Caki2 (cell line): ENCODE measurements at regions not wholly inside any gene's neighbourhood (a gene's known extent, or its start where the extent isn't known, plus 50 kb on each side); places are given as distances from the start of the nearest gene placed in this dataset.
A peak's percentile ranks its signal among the peaks of the same experiment; 100 is the strongest.

Experiments
- DNase-seq: peaks from one replicate; pipeline ENCODE4 v3.0.0-alpha.2; 2015; ENCODE audit warnings: low read depth
- in situ Hi-C: cut with HindIII; loops from 2 replicates; pipeline ENCODE4 v1.10.0; 2016; ENCODE audit warnings: low sequenced_read_pairs, low pct_unique_long_range_greater_than_20kb, mixed read lengths

DNA sequence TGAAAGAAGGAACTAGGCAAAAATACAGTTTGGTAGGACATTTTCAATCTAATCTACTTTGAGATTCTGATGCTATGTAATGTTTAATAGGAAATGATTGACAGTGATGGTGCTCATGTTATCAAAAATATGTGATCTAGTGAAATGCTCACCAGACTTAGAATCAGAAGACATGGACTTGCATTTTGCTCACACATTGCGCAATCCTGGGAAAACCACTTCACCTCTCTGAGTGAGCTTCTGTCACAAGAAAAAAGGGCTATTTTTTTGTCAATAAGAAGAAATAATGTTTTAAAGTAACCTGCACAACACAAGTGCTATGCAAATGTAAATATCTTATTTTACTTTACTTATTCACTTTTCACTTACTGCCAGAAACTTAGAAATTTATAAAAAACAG is 380.9 kb upstream of the HTR2A start:
- in situ Hi-C loops: no loop called here
- DNase-seq: no peak

DNA sequence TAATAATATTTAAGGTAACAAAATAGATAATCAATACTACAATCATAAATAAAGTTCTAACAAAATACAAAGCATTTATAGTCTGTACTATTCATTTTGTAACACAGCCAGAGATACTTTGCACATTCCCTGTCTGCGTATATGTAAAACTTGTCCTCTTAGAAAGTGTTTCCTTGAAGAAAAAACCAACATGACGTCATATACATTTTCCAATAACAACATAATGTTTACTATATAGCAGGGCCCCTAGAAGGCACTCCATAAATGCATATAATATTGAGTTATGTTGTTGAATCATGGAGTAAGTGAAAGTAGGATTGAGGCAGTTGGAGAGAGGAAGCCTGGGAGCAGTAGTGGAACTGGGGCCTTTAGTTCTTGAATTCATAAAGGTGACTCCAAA is 371.4 kb upstream of the HTR2A start:
- DNase-seq: no peak
- in situ Hi-C loops: no loop called here

DNA sequence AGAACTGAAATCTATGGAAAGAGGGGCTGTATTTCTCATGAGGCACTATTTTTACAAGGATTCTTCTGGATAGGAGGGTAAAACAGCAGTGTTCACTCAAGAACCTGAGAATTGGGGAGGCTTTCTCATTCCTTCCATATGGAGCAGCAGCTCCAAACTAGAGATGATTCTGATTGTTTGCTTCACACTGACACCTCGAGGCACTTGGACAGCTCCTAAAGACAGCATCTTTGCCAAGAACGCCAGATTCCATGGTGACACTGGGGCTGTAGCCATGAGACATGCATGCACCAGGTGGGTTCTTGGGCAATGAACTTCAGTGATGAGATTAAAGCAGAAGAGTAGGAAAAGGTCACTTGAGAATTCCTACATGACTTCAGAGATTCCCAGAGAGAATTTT is 361.5 kb upstream of the HTR2A start:
- in situ Hi-C loops: no loop called here
- no peak for DNase-seq

DNA sequence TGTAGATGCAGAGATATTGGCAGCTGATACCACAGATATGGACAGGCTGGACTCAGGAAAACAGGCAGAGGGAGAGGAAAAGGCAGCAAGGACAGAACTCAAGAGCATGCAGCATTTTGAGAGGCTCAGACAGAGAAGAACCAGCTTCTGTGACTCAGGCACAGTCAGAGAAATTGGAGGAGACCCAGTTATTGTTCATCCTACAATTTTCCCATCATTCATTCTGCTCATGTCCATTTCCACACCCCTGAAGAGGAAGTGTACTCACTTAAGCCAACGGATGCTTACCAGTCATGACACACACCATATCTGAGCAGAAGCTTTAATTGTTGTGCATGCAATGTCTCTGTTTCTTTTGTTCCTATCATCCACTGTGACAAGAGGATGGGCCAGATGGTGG is 359.8 kb upstream of the HTR2A start:
- no peak for DNase-seq
- in situ Hi-C loops: no loop called here

DNA sequence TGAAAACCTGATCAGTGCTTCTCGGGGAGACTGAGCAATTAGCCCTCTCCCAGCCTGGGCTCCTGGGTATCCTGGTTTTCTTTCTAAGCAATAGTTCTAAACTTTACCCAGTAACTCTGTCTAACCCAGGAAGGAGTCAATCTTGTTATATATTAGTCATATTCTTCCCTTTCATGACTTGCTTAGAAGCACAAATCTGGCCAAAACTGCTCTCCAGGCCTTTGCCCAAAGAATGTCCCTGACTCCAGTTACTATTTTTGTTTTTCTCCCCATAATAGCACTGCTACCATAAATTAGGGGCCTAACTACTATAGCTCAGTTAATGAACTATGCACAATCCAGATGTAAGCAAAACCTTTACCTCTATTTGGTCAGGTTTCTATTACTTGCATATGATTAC is 355.8 kb upstream of the HTR2A start:
- in situ Hi-C loops: no loop called here
- no peak for DNase-seq

DNA sequence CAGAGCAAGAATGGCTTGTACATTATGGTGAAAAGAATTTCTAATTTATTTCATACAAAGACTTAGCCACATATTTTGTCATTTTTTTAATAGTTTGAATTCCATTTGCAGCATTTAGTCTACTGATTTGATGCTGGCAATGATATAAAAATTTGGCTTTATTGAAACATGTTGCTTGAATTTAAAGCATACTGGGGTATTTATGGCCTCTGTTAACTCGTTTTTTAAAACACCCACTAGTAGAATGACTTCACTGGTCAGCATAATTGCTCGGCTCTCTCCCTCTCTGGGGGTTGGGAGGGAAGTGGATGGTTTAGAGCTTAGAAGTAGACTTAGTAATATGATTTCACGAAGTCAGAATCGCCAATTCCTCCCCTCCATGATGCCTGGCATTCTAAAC is 354.9 kb upstream of the HTR2A start:
- in situ Hi-C loops: no loop called here
- no peak for DNase-seq

DNA sequence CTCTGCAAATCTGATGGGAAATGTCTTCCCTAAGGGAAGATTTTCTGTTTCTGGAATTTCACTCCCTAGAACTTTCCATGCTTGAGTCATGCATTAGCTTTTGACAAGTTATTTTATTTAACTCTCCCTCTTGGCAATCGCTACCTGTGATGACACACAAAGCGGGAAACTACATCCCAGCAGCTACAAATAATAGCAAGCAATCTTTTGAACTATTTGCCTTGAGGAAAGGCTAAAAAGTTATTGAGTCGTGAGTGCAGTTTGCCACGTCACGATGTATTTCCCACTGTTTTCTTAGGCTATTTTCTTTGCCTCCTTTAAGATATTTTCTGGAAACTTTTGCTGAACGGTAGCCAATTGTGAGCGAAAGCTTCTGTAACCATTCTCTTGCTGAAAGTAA is 353.3 kb upstream of the HTR2A start:
- in situ Hi-C loops: no loop called here
- DNase-seq: no peak

DNA sequence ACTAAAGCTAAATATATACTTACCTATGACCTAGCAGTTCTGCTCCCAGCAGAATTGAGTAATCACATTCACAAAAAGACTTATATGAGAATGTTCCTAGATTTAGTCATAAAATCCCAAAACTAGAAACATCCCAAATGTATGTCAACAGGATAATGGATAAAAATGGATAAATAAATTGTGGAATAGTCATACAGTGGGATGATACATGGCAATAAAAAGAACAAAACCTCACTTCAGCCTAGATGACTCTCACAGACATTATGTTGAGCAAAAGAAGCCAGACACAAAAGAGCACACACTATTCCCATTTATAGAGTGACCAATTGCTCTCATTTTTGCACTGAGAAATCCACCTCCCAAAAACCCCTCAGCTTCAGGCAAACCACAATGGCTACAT is 352.4 kb upstream of the HTR2A start:
- in situ Hi-C loops: no loop called here
- DNase-seq: no peak

DNA sequence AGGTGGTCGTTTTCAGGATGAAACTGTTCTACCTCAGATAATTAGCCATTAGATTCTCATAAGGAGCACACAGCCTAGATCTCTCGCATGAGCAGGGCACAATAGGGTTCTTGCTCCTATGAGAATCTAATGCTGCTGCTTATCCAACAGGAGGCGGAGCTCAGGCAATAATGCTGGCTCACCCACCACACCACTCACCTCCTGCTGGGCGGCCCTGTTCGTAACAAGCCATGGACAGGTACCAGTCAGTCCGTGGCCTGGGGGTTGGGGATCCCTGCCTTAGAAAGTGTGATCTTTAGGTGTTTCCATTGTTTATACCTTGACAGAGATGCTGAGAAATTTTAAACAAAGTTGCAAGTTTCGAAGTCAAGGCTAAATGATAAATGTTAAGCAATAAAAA is 344.6 kb upstream of the HTR2A start:
- no peak for DNase-seq
- in situ Hi-C loops: no loop called here

DNA sequence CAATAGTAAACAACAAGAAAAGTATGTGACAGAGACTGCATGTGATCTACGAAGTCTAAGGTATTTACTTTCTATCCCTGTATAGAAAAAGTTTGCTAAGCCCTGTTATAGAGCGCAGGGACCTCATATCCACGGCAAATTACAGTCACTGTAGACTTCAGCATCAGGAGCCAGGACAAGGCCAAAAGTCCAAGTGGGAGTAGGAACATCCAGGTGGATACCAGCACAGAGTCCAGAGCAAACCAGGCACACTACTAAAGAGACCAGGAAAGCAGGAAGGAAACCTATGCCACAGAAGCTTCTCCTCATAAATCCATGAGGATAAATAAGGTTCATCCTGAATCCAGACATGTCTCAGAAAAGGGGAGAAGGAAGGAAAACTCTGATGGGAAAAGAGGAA is 342.2 kb upstream of the HTR2A start:
- in situ Hi-C loops: no loop called here
- no peak for DNase-seq

DNA sequence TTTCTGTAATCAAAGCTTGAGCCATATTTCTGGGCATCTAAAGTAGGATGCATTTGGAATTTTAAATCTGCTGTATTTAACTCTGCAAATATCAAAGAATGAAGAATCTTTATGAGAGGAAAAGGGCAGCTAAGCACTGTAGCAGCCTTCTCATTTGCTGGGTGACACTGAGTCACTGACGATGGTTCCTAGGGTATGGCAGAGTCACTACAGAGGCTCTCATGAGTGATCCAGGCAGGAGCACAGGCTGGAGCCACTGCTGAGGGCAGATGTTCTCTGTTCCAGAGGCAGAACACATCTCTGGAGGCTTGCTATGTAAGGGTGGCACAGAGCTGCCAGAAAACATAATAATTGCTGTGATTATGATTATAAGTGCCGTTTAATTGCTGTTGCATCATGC is 340.7 kb upstream of the HTR2A start:
- DNase-seq: no peak
- in situ Hi-C loops: no loop called here

DNA sequence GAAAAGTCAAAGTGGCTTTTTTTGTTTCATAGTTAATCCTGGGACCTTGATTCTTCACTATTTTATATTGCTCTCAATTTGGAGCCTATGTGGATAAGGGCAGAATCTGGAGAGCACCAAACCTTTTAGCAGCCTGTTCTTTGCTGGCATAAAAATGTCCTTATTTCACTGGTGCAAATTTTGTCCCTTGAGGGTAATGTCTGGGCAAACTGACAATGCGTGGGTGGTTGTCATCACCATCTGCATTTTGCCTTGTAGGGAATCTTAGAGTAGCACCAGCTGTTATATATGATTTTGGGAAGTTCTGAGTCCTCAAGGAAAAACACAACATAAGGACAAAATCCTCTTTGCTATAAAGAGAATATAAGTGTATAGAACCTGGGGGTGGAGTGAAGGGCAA is 336.9 kb upstream of the HTR2A start:
- in situ Hi-C loops: no loop called here
- DNase-seq: no peak

DNA sequence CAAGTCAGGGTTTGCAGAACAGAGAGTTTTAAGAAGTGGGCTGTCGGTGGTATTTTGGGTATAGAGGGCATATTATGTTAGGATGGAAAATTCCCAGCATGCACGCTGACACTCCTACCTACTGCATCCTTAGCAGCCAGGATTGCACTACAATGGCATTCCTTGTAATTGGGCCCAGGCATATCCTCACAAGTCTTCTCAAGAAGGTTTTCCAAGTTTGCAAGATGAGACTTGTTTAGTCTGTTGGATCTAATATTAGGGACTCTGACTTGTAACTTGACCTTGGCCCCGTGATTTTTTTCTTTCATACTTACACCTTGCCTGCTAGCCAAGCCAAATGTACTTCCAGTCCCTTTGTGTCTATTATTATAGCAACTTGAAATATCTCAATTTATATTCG is 335.7 kb upstream of the HTR2A start:
- in situ Hi-C loops: no loop called here
- no peak for DNase-seq

DNA sequence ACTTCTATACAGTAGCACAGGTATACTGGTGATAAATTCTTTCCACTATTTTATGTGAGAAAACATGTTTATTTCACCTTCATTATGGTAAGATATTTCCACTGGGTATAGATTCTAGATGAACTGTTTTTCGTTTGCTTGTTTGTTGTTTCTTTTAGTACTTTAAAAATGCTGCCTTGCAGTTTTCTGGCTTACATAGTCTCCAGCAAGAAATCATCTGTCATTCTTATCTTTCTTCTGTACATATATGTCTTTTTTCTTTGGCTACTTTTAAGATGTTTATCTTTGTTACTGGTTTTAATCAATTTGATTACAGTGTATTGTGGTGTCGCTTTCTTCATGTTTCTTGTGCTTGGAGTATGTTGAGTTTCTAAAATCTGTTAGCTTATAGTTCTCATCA is 333.3 kb upstream of the HTR2A start:
- in situ Hi-C loops: no loop called here
- DNase-seq: no peak

DNA sequence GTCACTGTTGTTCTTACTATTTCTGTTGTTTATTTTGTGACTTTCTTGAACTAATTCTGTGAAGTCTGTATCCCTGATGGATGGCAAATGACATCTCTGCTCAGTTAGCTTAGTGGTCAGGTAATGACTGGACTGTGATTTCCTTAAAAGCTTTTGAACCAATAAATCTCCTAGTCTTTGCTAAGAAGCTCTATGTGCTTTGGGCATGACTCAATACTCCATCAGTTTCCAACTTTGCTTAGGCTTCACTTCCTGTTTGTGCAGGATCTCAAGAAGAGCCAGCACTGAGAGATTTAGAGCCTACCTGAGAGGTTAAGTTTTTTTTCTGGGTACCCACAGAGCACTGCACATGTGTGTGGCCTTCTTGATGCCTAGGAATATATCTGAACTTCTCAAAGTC is 329.7 kb upstream of the HTR2A start:
- in situ Hi-C loops: no loop called here
- no peak for DNase-seq

DNA sequence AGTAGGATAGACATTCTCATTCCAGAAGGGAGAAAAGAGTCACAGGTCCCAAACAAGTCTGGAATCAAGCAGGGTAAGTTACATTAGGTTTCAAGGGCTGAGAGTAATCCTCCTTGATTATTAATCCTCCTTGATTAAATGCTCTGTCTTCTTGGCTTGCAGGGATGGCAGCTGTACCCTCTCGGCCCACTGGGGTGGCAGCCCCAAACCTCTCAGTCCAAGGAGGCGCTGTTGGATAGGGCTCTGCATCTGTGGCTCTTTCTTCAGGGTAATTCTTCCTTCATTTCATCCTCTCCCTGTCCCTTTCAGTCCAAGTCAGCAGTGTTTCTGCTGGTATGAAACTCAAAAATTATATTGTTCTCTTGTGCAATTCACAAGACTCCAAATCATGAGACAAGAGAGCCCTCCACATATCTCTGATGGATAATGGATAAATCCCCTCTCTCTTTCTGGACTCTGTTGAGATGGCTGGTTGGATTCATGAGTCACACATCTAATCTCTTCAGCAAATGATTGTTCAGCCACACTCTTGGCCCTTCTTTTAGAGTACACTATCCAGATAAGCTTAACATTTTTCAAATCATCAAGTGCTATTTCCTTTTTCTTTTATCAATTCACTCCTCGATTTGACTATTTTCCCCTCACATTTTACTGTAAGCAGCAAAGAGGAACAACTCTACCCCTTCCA is 323.7 kb upstream of the HTR2A start:
- DNase-seq: no peak
- in situ Hi-C loops: no loop called here

DNA sequence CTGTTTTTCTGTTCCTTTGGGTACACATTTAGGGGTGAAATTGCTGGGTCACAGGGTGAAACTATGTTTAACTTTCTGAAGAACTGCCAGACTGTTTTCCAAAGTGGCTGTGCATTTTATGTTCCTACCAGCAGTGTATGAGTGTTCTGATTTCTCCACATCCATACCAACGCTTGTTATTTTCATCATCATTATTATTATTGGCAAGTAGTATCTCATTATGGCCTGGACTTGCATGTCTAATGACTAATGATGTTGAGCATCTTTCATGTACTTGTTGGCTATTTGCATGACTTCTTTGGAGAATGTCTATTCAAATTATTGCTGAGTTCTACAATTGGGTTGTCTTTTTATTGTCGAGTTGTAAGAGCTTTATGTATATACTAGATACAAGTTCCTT is 321.8 kb upstream of the HTR2A start:
- no peak for DNase-seq
- in situ Hi-C loops: no loop called here

DNA sequence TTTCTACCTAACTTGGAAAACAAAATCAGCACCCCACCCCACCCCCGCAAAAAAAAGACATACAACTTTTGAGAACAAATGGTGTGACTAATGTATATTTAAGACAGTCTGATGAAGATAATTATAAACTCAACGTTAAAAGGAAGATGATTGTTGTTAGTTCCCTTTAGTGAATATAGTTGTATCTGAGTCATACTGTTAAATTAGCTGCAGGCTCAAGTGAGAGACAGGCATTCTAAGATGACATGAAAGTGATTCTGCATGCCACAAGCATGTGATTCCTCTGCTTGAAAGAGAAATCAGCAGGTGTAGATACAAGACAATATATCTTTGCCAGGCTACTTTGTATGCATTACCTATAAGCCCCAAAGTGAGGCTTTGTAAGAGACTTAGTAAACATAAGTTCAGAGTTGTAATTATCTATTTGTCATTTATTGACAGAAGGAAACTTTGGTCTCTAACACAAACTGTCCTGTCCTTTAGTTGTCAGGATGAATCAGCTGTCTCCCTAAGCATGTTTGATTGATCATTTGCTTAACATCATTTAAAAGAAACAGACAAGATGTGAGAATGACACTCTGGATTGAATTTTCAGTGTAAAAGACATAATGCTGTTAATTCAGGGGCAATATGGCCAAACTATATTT is 319.4 kb upstream of the HTR2A start:
- in situ Hi-C loops: no loop called here
- DNase-seq: peak; percentile 20

DNA sequence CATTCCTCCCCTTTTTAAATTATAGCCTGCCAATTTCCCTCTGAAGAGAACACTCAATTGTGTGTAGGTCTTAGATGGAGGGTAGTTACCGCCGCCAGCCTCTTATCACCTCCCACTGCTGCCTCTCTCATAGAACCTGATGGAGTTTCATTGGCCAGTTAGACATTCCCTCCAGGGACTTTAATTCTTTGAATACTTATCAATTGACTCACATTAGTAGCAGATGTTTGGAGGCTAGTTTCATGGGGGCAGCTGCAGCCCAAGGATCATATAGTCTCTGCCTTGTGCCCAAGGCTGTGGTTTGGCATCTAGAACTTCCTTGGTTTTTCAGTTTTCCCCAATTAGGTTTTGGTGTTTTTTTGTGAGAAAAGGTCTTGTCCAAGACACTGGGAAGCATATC is 318.9 kb upstream of the HTR2A start:
- in situ Hi-C loops: no loop called here
- DNase-seq: peak; percentile 34

DNA sequence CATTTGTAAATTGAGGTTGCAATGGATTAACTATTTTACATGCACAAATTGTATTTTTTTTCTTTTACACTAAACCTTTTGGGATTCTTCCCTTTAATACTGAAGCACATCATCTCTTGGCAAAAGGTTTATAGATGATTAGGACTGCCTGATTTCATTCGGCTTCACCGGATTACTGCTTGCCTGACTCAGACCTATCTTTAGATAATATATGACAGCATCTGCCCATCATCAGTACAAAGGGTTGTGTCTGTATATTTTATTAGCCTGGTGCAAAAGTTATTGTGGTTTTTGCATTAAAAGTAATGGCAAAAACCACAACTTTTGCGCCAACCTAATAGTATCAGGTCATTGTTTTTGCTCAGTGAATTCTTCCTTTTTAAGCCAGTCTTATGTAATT is 316.2 kb upstream of the HTR2A start:
- DNase-seq: no peak
- in situ Hi-C loops: no loop called here
